ENCODE measurements at regions not wholly inside any gene's neighbourhood (a gene's known extent, or its start where the extent isn't known, plus 50 kb on each side); places are given as distances from the start of the nearest gene placed in this dataset.

DNA sequence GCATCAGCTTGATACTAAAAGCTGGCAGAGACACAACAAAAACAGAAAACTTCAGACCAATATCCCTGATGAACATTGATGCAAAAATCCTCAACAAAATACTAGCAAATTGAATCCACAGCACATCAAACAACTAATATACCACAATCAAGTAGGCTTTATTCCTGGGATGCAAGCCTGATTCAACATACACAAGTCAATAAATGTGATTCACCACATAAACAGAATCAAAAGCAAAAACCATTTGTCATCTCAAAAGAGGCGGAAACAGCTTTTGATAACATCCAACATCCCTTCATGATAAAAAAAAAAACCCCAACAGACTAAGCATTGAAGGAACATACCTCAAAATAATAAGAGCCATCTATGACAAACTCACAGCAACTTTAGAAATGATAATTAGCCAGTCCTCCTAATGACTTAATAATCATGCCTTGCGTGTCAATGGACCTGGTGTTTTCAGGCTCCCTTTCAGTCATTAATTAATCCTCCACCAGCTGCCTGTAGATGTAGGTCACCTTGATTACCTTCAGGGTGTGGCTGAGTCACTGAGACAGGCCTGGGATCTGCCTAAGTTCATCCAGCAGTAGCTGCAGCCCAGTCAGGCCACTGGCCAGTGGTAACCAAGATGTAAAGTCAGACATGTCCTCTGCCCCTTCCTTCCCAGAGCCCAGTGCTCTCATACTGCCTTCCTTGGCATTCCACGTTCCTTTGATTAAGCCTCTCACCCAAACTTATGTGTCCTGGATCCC, 109.8 kb downstream of the EHF start:
- TF ChIP-seq, protein P1, sequence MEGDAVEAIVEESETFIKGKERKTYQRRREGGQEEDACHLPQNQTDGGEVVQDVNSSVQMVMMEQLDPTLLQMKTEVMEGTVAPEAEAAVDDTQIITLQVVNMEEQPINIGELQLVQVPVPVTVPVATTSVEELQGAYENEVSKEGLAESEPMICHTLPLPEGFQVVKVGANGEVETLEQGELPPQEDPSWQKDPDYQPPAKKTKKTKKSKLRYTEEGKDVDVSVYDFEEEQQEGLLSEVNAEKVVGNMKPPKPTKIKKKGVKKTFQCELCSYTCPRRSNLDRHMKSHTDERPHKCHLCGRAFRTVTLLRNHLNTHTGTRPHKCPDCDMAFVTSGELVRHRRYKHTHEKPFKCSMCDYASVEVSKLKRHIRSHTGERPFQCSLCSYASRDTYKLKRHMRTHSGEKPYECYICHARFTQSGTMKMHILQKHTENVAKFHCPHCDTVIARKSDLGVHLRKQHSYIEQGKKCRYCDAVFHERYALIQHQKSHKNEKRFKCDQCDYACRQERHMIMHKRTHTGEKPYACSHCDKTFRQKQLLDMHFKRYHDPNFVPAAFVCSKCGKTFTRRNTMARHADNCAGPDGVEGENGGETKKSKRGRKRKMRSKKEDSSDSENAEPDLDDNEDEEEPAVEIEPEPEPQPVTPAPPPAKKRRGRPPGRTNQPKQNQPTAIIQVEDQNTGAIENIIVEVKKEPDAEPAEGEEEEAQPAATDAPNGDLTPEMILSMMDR (conservative IDR thresholded peaks at IDR 0.05; ENCODE audit: low read length) = no peak
- TF ChIP-seq EZH2phosphoT487 (IDR thresholded peaks at IDR 0.05; ENCODE audit: borderline replicate concordance, low read depth, low read length) = no peak

Measured in OCI-LY7 (cell line).